K562 (cell line): ENCODE measurements at regions not wholly inside any gene's neighbourhood (a gene's known extent, or its start where the extent isn't known, plus 50 kb on each side); places are given as distances from the start of the nearest gene placed in this dataset.

Experiments used
- CEBPB ChIP-seq: fragments of 450-650 bp; IDR thresholded peaks from 2 replicates; pipeline ENCODE4 v1.6.1; 2016; ENCODE audit warnings: missing genetic modification characterization, missing compliant biosample characterization
- CTCF ChIP-seq, 3 experiments: IDR thresholded peaks in 2 of 3; conservative IDR thresholded peaks in 1 of 3; 2 replicates each; pipeline ENCODE4 v1.5.1; 2011 to 2012; ENCODE audit warnings: low read length in 3 of 3, mild to moderate bottlenecking in 3 of 3, control low read depth in 2 of 3, improper control_type of control experiment in 1 of 3, inconsistent platforms in 1 of 3, low read depth in 1 of 3, mixed read lengths in 1 of 3, moderate library complexity in 1 of 3; ENCODE audit not compliant: insufficient read depth in 2 of 3
- DLX4 ChIP-seq: fragments of 250-450 bp; sonication (Bioruptor Pico); IDR thresholded peaks from 2 replicates; pipeline ENCODE4 v1.6.1; 2021; ENCODE audit warnings: mild to moderate bottlenecking
- FOXP1 ChIP-seq: sonication (generic); formaldehyde crosslinking; IDR thresholded peaks from 2 replicates; pipeline ENCODE4 v1.8.0; 2022; ENCODE audit warnings: mild to moderate bottlenecking, missing genetic modification reagents
- HIVEP1 ChIP-seq: fragments of 250-450 bp; sonication (Bioruptor Pico); IDR thresholded peaks from 2 replicates; pipeline ENCODE4 v1.4.0; 2020; ENCODE audit warnings: mild to moderate bottlenecking
- KAT2B ChIP-seq: IDR thresholded peaks from one replicate; pipeline ENCODE4 v1.6.1; 2012; ENCODE audit warnings: low read depth, mild to moderate bottlenecking, control low read depth, inconsistent platforms, low read length, moderate library complexity
- NR2C2 ChIP-seq, 2 experiments: fragments of 200-800 bp in 1 of 2; sonication (Bioruptor generic) in 1 of 2; sonication (generic) in 1 of 2; formaldehyde crosslinking in 1 of 2; IDR thresholded peaks; 2 replicates each; pipeline versions ENCODE4 v1.6.1 to v1.8.0; 2016 to 2022; ENCODE audit warnings: mild to moderate bottlenecking in 1 of 2, missing compliant biosample characterization in 1 of 2, missing genetic modification characterization in 1 of 2, missing genetic modification reagents in 1 of 2
- PATZ1 ChIP-seq: fragments of 250-450 bp; sonication (Bioruptor Pico); IDR thresholded peaks from 2 replicates; pipeline ENCODE4 v1.5.0; 2020; ENCODE audit warnings: mild to moderate bottlenecking, borderline replicate concordance
- SMARCA5 ChIP-seq: fragments of 450-650 bp; IDR thresholded peaks from 2 replicates; pipeline ENCODE4 v1.6.1; 2016

- TF ChIP-seq CTCF (IDR thresholded peaks at IDR 0.05 in 2 of 3, conservative IDR thresholded peaks at IDR 0.05 in 1 of 3; ENCODE audit: insufficient read depth in 2 of 3, low read depth in 1 of 3, low read length in 3 of 3) (no peak), PATZ1 (CRISPR knock-in tag) (no peak), DLX4 (CRISPR knock-in tag) (no peak), FOXP1 (CRISPR knock-in tag) (no peak), SMARCA5 (no peak), HIVEP1 (CRISPR knock-in tag) (no peak), CEBPB (tag) (no peak), KAT2B (no peak), NR2C2 (CRISPR knock-in tag; IDR thresholded peaks at IDR 0.05) (no peak), NR2C2 (tag; IDR thresholded peaks at IDR 0.05) (no peak)
These were observed 240.5 kb upstream of the CFAP20DC start for GRCh38 chr3:59290358-59290757.
